Lower lobe of right lung (tissue), 2 donors: ENCODE measurements at regions not wholly inside any gene's neighbourhood (a gene's known extent, or its start where the extent isn't known, plus 50 kb on each side); places are given as distances from the start of the nearest gene placed in this dataset.

Experiments
- ATAC-seq, 2 donors: fragments of 200-7000 bp; cut with Tn5 transposase; one replicate each; pipeline ENCODE4 v1.9.1; 2020 to 2022; ENCODE audit warnings: mild to moderate bottlenecking in 2 of 2, moderate library complexity in 2 of 2
- DNase-seq: peaks from one replicate; pipeline ENCODE4 v3.0.0-alpha.2; 2020
- H3K27ac ChIP-seq: fragments of 200-600 bp; one replicate; pipeline ENCODE4 v1.8.0; 2022
- H3K27me3 ChIP-seq: fragments of 200-600 bp; one replicate; pipeline ENCODE4 v1.8.0; 2022; ENCODE audit warnings: low read depth
- H3K36me3 ChIP-seq: fragments of 200-600 bp; one replicate; pipeline ENCODE4 v1.8.0; 2022; ENCODE audit warnings: mild to moderate bottlenecking
- H3K4me1 ChIP-seq: fragments of 200-600 bp; one replicate; pipeline ENCODE4 v1.8.0; 2022
- H3K4me3 ChIP-seq: fragments of 200-600 bp; one replicate; pipeline ENCODE4 v1.8.0; 2022; ENCODE audit warnings: mild to moderate bottlenecking
- H3K9me3 ChIP-seq: fragments of 200-600 bp; one replicate; pipeline ENCODE4 v1.8.0; 2022
- CTCF ChIP-seq: fragments of 200-600 bp; IDR thresholded peaks from one replicate; pipeline ENCODE4 v1.8.0; 2022; ENCODE audit warnings: antibody characterized with exemption, mild to moderate bottlenecking
- intact Hi-C: fragments of 100-400 bp; cut with DNase I; formaldehyde crosslinking; loops from one replicate; pipeline ENCODE4 v1.11.0; 2022
- donor health status: DM: no; HTN: yes; CAD: no; lungs with severe emphysema.

- intact Hi-C loops = no loop called here
- DNase-seq (no peak), ATAC-seq (no peak)
- Histone ChIP-seq H3K4me1 (peaks cover 9% of the 10 kb centered on the region), H3K27me3 (no peaks in the 10 kb centered on the region), H3K27ac (no peak overlapping the region), H3K36me3 (no peaks in the 10 kb centered on the region), H3K4me3 (no peak overlapping the region), H3K9me3 (no peaks in the 10 kb centered on the region)
- TF ChIP-seq CTCF = no peak
Measured at GRCh38 chr6:169155481-169155880, 98.2 kb downstream of the THBS2 start.

GRCh38 chr6:169153401-169153800, 100.2 kb downstream of the THBS2 start:
- Histone ChIP-seq H3K27me3 (no peaks in the 10 kb centered on the region), H3K27ac (no peak overlapping the region), H3K4me3 (no peak overlapping the region), H3K9me3 (no peaks in the 10 kb centered on the region), H3K4me1 (peaks cover 9% of the 10 kb centered on the region), H3K36me3 (no peaks in the 10 kb centered on the region)
- DNase-seq (no peak), ATAC-seq (no peak)
- intact Hi-C loops = no loop called here
- no peak for TF ChIP-seq CTCF

GRCh38 chr6:169146521-169146920, 107.1 kb downstream of the THBS2 start:
- no peaks in the 10 kb centered on the region for H3K27me3 ChIP-seq
- no peak overlapping the region for H3K4me3 ChIP-seq
- intact Hi-C loops = no loop called here
- H3K9me3 ChIP-seq = no peaks in the 10 kb centered on the region
- ATAC-seq (no peak), DNase-seq (no peak)
- H3K27ac ChIP-seq = no peak overlapping the region
- no peak for TF ChIP-seq CTCF
- H3K4me1 ChIP-seq = no peaks in the 10 kb centered on the region
- H3K36me3 ChIP-seq = no peaks in the 10 kb centered on the region

GRCh38 chr6:169145991-169146501, 107.6 kb downstream of the THBS2 start:
- Histone ChIP-seq H3K36me3 (no peaks in the 10 kb centered on the region), H3K9me3 (no peaks in the 10 kb centered on the region), H3K27ac (no peak overlapping the region), H3K4me3 (no peak overlapping the region), H3K27me3 (no peaks in the 10 kb centered on the region), H3K4me1 (no peaks in the 10 kb centered on the region)
- ATAC-seq = no peak
- no peak for DNase-seq
- no peak for TF ChIP-seq CTCF
- intact Hi-C loops = no loop called here

GRCh38 chr6:169145496-169145895, 108.2 kb downstream of the THBS2 start:
- intact Hi-C loops = no loop called here
- no peak for TF ChIP-seq CTCF
- no peak for ATAC-seq
- H3K9me3 ChIP-seq = no peaks in the 10 kb centered on the region
- no peak for DNase-seq
- H3K4me3 ChIP-seq = no peak overlapping the region
- H3K27ac ChIP-seq = no peak overlapping the region
- no peaks in the 10 kb centered on the region for H3K4me1 ChIP-seq
- no peaks in the 10 kb centered on the region for H3K36me3 ChIP-seq
- H3K27me3 ChIP-seq = no peaks in the 10 kb centered on the region

- Histone ChIP-seq H3K36me3 (no peaks in the 10 kb centered on the region), H3K4me1 (no peaks in the 10 kb centered on the region), H3K27ac (no peak overlapping the region), H3K27me3 (no peaks in the 10 kb centered on the region), H3K9me3 (no peaks in the 10 kb centered on the region), H3K4me3 (no peak overlapping the region)
- ATAC-seq = no peak
- TF ChIP-seq CTCF = no peak
- intact Hi-C loops = no loop called here
- no peak for DNase-seq
Measured at GRCh38 chr6:169144356-169144755, 109.3 kb downstream of the THBS2 start.
